GM12891 (cell line): ENCODE measurements at regions not wholly inside any gene's neighbourhood (a gene's known extent, or its start where the extent isn't known, plus 50 kb on each side); places are given as distances from the start of the nearest gene placed in this dataset.
"Not testable (repeated sequence)": the region's sequence is repeated elsewhere in the genome, so short reads cannot be mapped to it uniquely, and the experiment has no call there.

Experiments used
- PAX5 ChIP-seq: IDR thresholded peaks from 2 replicates; pipeline ENCODE4 v1.6.1; 2011; ENCODE audit warnings: low read length, moderate library complexity, mild to moderate bottlenecking; ENCODE audit not compliant: insufficient read depth, severe bottlenecking
- POLR2A ChIP-seq: IDR thresholded peaks from 2 replicates; pipeline ENCODE4 v1.6.1; 2011; ENCODE audit warnings: low read depth, low read length, control low read depth
- POLR2AphosphoS5 ChIP-seq: IDR thresholded peaks from 2 replicates; pipeline ENCODE4 v1.6.1; 2011; ENCODE audit warnings: low read depth, low read length, control low read depth
- POU2F2 ChIP-seq: IDR thresholded peaks from 2 replicates; pipeline ENCODE4 v1.6.1; 2011; ENCODE audit warnings: low read depth, mild to moderate bottlenecking, control low read depth, low read length, moderate library complexity
- SPI1 ChIP-seq: IDR thresholded peaks from 2 replicates; pipeline ENCODE4 v1.6.1; 2011; ENCODE audit warnings: low read depth, low read length, control low read depth
- TAF1 ChIP-seq: IDR thresholded peaks from 2 replicates; pipeline ENCODE4 v1.6.1; 2011; ENCODE audit warnings: low read depth, low read length, control low read depth

DNA sequence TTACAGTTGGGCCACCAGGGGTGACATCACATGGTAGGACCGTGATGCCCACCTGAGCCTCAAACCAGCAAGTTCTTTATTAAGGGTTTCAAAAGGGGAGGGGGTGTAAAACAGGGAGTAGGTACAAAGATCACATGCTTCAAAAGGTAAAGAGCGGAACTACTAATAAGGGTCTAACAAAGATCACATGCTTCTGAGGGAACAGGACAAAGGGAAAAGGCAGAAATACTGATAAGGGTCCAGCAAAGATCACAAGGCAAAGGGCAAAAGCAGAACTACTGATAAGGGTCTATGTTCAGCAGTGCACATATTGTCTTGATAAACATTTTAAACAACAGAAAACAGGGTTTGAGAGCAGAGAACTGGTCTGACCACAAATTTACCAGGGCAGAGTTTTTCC lies 246.8 kb upstream of the ARHGEF26 start:
- TF ChIP-seq POLR2A, POLR2AphosphoS5, PAX5, SPI1, TAF1, POU2F2: not testable (repeated sequence)
